ENCODE measurements at regions not wholly inside any gene's neighbourhood (a gene's known extent, or its start where the extent isn't known, plus 50 kb on each side); places are given as distances from the start of the nearest gene placed in this dataset.
"Not testable (repeated sequence)": the region's sequence is repeated elsewhere in the genome, so short reads cannot be mapped to it uniquely, and the experiment has no call there.

GRCh38 chr6:113018351-113019151 is 671.4 kb downstream of the RFPL4B start:
- no peaks in the 10 kb centered on the region for H3K9me3 ChIP-seq
- H3K27me3 ChIP-seq = no peaks in the 10 kb centered on the region
- H3K27ac ChIP-seq (replicated peaks in 1 of 4) = peak overlapping the region; percentile 35 to 62 (median 51)
- H3K36me3 ChIP-seq = no peaks in the 10 kb centered on the region
- DNase-seq (ENCODE audit: extremely low spot score) = no peak
- TF ChIP-seq POLR2AphosphoS5 (IDR thresholded peaks at IDR 0.05) (no peak), EP300 (IDR thresholded peaks at IDR 0.05) (no peak), POLR2A (IDR thresholded peaks at IDR 0.05; ENCODE audit: low read depth) (no peak), CTCF (IDR thresholded peaks at IDR 0.05) (no peak)
- WGBS = 35% methylated on average over 5 of the region's 5 CpGs
- H3K4me1 ChIP-seq = peaks cover 4 to 18% (median 18%) of the 10 kb centered on the region in 4 donors
- intact Hi-C loops (cut with DNase I) = no loop called here
- no peak overlapping the region for H3K4me3 ChIP-seq

GRCh38 chr6:113019176-113019575 is 672.0 kb downstream of the RFPL4B start:
- TF ChIP-seq EP300 (IDR thresholded peaks at IDR 0.05) (no peak), CTCF (IDR thresholded peaks at IDR 0.05) (no peak), POLR2AphosphoS5 (IDR thresholded peaks at IDR 0.05) (no peak), POLR2A (IDR thresholded peaks at IDR 0.05; ENCODE audit: low read depth) (no peak)
- Histone ChIP-seq H3K9me3 (no peaks in the 10 kb centered on the region), H3K4me3 (no peak overlapping the region), H3K27ac (replicated peaks in 1 of 4) (peak overlapping the region; percentile 35 to 62 (median 51)), H3K27me3 (no peaks in the 10 kb centered on the region), H3K4me1 (peaks cover 4 to 18% (median 18%) of the 10 kb centered on the region in 4 donors), H3K36me3 (no peaks in the 10 kb centered on the region)
- intact Hi-C loops (cut with DNase I) = no loop called here
- 71% methylated on average over 3 of the region's 3 CpGs for WGBS
- no peak for DNase-seq (ENCODE audit: extremely low spot score)

- no peaks in the 10 kb centered on the region for H3K36me3 ChIP-seq
Observed at GRCh38 chr6:113027780-113028179, 680.6 kb downstream of the RFPL4B start.

GRCh38 chr6:113029161-113029560 is 682.0 kb downstream of the RFPL4B start:
- WGBS = 88% methylated on average over 2 of the region's 2 CpGs
- H3K9me3 ChIP-seq; intact Hi-C loops (cut with DNase I); H3K4me3 ChIP-seq; H3K36me3 ChIP-seq; H3K4me1 ChIP-seq; H3K27me3 ChIP-seq; DNase-seq (ENCODE audit: extremely low spot score); H3K27ac ChIP-seq (replicated peaks in 1 of 4): not testable (repeated sequence)

More at GRCh38 chr6:113027780-113028179, 680.6 kb downstream of the RFPL4B start:
- TF ChIP-seq POLR2A (IDR thresholded peaks at IDR 0.05; ENCODE audit: low read depth) (no peak), CTCF (IDR thresholded peaks at IDR 0.05) (no peak), POLR2AphosphoS5 (IDR thresholded peaks at IDR 0.05) (no peak), EP300 (IDR thresholded peaks at IDR 0.05) (no peak)
- Histone ChIP-seq H3K4me1 (no peaks in the 10 kb centered on the region), H3K9me3 (no peaks in the 10 kb centered on the region), H3K27me3 (no peaks in the 10 kb centered on the region), H3K4me3 (no peak overlapping the region), H3K27ac (replicated peaks in 1 of 4) (no peak overlapping the region)
- intact Hi-C loops (cut with DNase I) = no loop called here
- no peak for DNase-seq (ENCODE audit: extremely low spot score)
- 95% methylated on average over 1 of the region's 1 CpG for WGBS

- WGBS = 67% methylated on average over 3 of the region's 3 CpGs
- no peaks in the 10 kb centered on the region for H3K27me3 ChIP-seq
Observed at GRCh38 chr6:113031591-113032238, 684.6 kb downstream of the RFPL4B start.

More at GRCh38 chr6:113031591-113032238, 684.6 kb downstream of the RFPL4B start:
- TF ChIP-seq POLR2A (IDR thresholded peaks at IDR 0.05; ENCODE audit: low read depth) (no peak), CTCF (IDR thresholded peaks at IDR 0.05) (no peak), EP300 (IDR thresholded peaks at IDR 0.05) (no peak), POLR2AphosphoS5 (IDR thresholded peaks at IDR 0.05) (no peak)
- Histone ChIP-seq H3K36me3 (no peaks in the 10 kb centered on the region), H3K4me1 (no peaks in the 10 kb centered on the region), H3K9me3 (no peaks in the 10 kb centered on the region), H3K4me3 (no peak overlapping the region), H3K27ac (replicated peaks in 1 of 4) (no peak overlapping the region)
- no peak for DNase-seq (ENCODE audit: extremely low spot score)
- intact Hi-C loops (cut with DNase I) = no loop called here
